Epithelial cell of esophagus (primary cell): ENCODE measurements at regions not wholly inside any gene's neighbourhood (a gene's known extent, or its start where the extent isn't known, plus 50 kb on each side); places are given as distances from the start of the nearest gene placed in this dataset.
A peak's percentile ranks its signal among the peaks of the same experiment; 100 is the strongest.

Experiments used
- DNase-seq: peaks from one replicate; pipeline ENCODE4 v3.0.0; 2010; ENCODE audit warnings: low read depth
- H3K4me3 ChIP-seq: 2 replicates; pipeline ENCODE4 v1.5.1; 2011; ENCODE audit warnings: mild to moderate bottlenecking, low read length, control low read depth
- CTCF ChIP-seq: IDR thresholded peaks from 2 replicates; pipeline ENCODE4 v1.5.1; 2011; ENCODE audit warnings: low read depth, mild to moderate bottlenecking, low read length, control low read depth, inconsistent platforms; ENCODE audit not compliant: insufficient read depth; ENCODE audit errors: missing control alignments

GRCh38 chr9:88936132-88936531, 55.1 kb upstream of the S1PR3 start:
- no peak for DNase-seq
- no peak overlapping the region for H3K4me3 ChIP-seq
- no peak for TF ChIP-seq CTCF

GRCh38 chr9:88936668-88937067, 54.6 kb upstream of the S1PR3 start:
- no peak overlapping the region for H3K4me3 ChIP-seq
- DNase-seq: peak; percentile 22
- TF ChIP-seq CTCF: no peak

GRCh38 chr9:88937248-88937647, 54.0 kb upstream of the S1PR3 start:
- no peak for TF ChIP-seq CTCF
- no peak for DNase-seq
- H3K4me3 ChIP-seq: no peak overlapping the region

GRCh38 chr9:88938189-88938588, 53.1 kb upstream of the S1PR3 start:
- DNase-seq: peak; percentile 26
- no peak overlapping the region for H3K4me3 ChIP-seq
- TF ChIP-seq CTCF: no peak
